MM.1S (cell line): ENCODE measurements at regions not wholly inside any gene's neighbourhood (a gene's known extent, or its start where the extent isn't known, plus 50 kb on each side); places are given as distances from the start of the nearest gene placed in this dataset.

Experiments
- DNase-seq: peaks from one replicate; pipeline ENCODE4 v3.0.0-alpha.2; 2015
- H2AFZ ChIP-seq: fragments of 300-600 bp; sonication (generic); 2 replicates; pipeline ENCODE4 v1.6.0; 2016; ENCODE audit warnings: antibody characterized with exemption, low read length
- H3F3A ChIP-seq: fragments of 300-600 bp; sonication (generic); 2 replicates; pipeline ENCODE4 v1.6.1; 2016; ENCODE audit warnings: mild to moderate bottlenecking, antibody characterized with exemption, low read length, moderate library complexity, mixed read lengths; ENCODE audit not compliant: insufficient read depth
- H3K27ac ChIP-seq: fragments of 300-600 bp; sonication (generic); 2 replicates; pipeline ENCODE4 v1.5.1; 2016; ENCODE audit warnings: mild to moderate bottlenecking, low read length
- H3K27me3 ChIP-seq: fragments of 300-600 bp; sonication (generic); replicated peaks from 2 replicates; pipeline ENCODE4 v1.6.0; 2016; ENCODE audit warnings: low read length; ENCODE audit not compliant: insufficient read depth
- H3K36me3 ChIP-seq: fragments of 300-600 bp; sonication (generic); replicated peaks from 2 replicates; pipeline ENCODE4 v1.6.1; 2016; ENCODE audit warnings: mild to moderate bottlenecking, low read length, mixed read lengths; ENCODE audit not compliant: insufficient read depth
- H3K4me1 ChIP-seq: fragments of 300-600 bp; sonication (generic); 2 replicates; pipeline ENCODE4 v1.6.1; 2016; ENCODE audit warnings: low read length, mixed read lengths
- H3K4me2 ChIP-seq: fragments of 300-600 bp; sonication (generic); 2 replicates; pipeline ENCODE4 v1.6.0; 2016; ENCODE audit warnings: low read depth, low read length
- H3K4me3 ChIP-seq: fragments of 300-600 bp; sonication (generic); 2 replicates; pipeline ENCODE4 v1.5.1; 2016; ENCODE audit warnings: low read length, mixed read lengths
- H3K79me2 ChIP-seq: fragments of 300-600 bp; sonication (generic); 2 replicates; pipeline ENCODE4 v1.6.1; 2016; ENCODE audit warnings: mixed run types, low read length, mixed read lengths
- H3K9ac ChIP-seq: fragments of 300-600 bp; sonication (generic); 2 replicates; pipeline ENCODE4 v1.6.1; 2016; ENCODE audit warnings: low read length, mixed read lengths
- H3K9me2 ChIP-seq: fragments of 300-600 bp; sonication (generic); replicated peaks from 2 replicates; pipeline ENCODE4 v1.6.1; 2016; ENCODE audit warnings: mild to moderate bottlenecking, low read length, mixed read lengths; ENCODE audit not compliant: insufficient read depth
- H3K9me3 ChIP-seq: fragments of 300-600 bp; sonication (generic); replicated peaks from 2 replicates; pipeline ENCODE4 v1.6.1; 2016; ENCODE audit warnings: mild to moderate bottlenecking, low read length, mixed read lengths; ENCODE audit not compliant: insufficient read depth
- H4K20me1 ChIP-seq: fragments of 300-600 bp; sonication (generic); 2 replicates; pipeline ENCODE4 v1.6.1; 2016; ENCODE audit warnings: mild to moderate bottlenecking, low read length, moderate library complexity, mixed read lengths; ENCODE audit not compliant: insufficient read depth
- CTCF ChIP-seq: fragments of 300-600 bp; sonication (generic); IDR thresholded peaks from 2 replicates; pipeline ENCODE4 v1.5.1; 2016; ENCODE audit warnings: antibody characterized with exemption, low read length, mixed read lengths
- EZH2 ChIP-seq: fragments of 300-600 bp; sonication (generic); optimal IDR thresholded peaks from 2 replicates; pipeline ENCODE3; 2017; ENCODE audit warnings: low read depth, mild to moderate bottlenecking, antibody characterized with exemption, low read length, mixed read lengths
- EZH2phosphoT487 ChIP-seq: fragments of 300-600 bp; sonication (generic); IDR thresholded peaks from 2 replicates; pipeline ENCODE4 v1.6.1; 2018; ENCODE audit warnings: antibody characterized with exemption, low read length

GRCh38 chrX:71852182-71852581, 58.5 kb upstream of the NHSL2 start:
- TF ChIP-seq CTCF (no peak), EZH2 (no peak), EZH2phosphoT487 (no peak)
- DNase-seq = no peak
- Histone ChIP-seq H3F3A (no peaks in the 10 kb centered on the region), H2AFZ (no peak overlapping the region), H3K9me3 (no peaks in the 10 kb centered on the region), H3K4me3 (no peak overlapping the region), H3K79me2 (no peaks in the 10 kb centered on the region), H3K9me2 (no peaks in the 10 kb centered on the region), H3K27me3 (no peaks in the 10 kb centered on the region), H3K9ac (no peak overlapping the region), H3K4me2 (no peak overlapping the region), H4K20me1 (no peaks in the 10 kb centered on the region), H3K4me1 (no peaks in the 10 kb centered on the region), H3K27ac (no peak overlapping the region), H3K36me3 (no peaks in the 10 kb centered on the region)

- no peaks in the 10 kb centered on the region for H3K27me3 ChIP-seq
- H3K9me3 ChIP-seq = no peaks in the 10 kb centered on the region
- H3K36me3 ChIP-seq = no peaks in the 10 kb centered on the region
- DNase-seq = peak; percentile 45
- no peak overlapping the region for H3K9ac ChIP-seq
- no peaks in the 10 kb centered on the region for H4K20me1 ChIP-seq
- no peaks in the 10 kb centered on the region for H3K9me2 ChIP-seq
- no peaks in the 10 kb centered on the region for H3K4me1 ChIP-seq
- no peak overlapping the region for H3K27ac ChIP-seq
- no peaks in the 10 kb centered on the region for H3F3A ChIP-seq
- no peaks in the 10 kb centered on the region for H3K79me2 ChIP-seq
- peak overlapping the region; percentile 11; the same call in 1 of the 2 replicates for H3K4me2 ChIP-seq
- H2AFZ ChIP-seq = peak overlapping the region; percentile 43; the same call in 1 of the 2 replicates
- peak; percentile 61 for TF ChIP-seq CTCF
- no peak for TF ChIP-seq EZH2phosphoT487
- H3K4me3 ChIP-seq = no peak overlapping the region
Measured at GRCh38 chrX:71859637-71860036, 51.0 kb upstream of the NHSL2 start.
